MG63 (cell line): ENCODE measurements at regions not wholly inside any gene's neighbourhood (a gene's known extent, or its start where the extent isn't known, plus 50 kb on each side); places are given as distances from the start of the nearest gene placed in this dataset.
"Not testable (repeated sequence)": the region's sequence is repeated elsewhere in the genome, so short reads cannot be mapped to it uniquely, and the experiment has no call there.

Experiments
- DNase-seq: peaks from one replicate; pipeline ENCODE4 v3.0.0-alpha.2; 2020
- H3K27me3 ChIP-seq: fragments of 250-450 bp; sonication (Bioruptor Pico); 2 replicates; pipeline ENCODE4 v1.5.1; 2020; ENCODE audit warnings: mild to moderate bottlenecking, moderate library complexity
- H3K36me3 ChIP-seq: fragments of 250-450 bp; sonication (Bioruptor Pico); 2 replicates; pipeline ENCODE4 v1.5.1; 2020; ENCODE audit warnings: mild to moderate bottlenecking, moderate library complexity
- H3K4me3 ChIP-seq: fragments of 250-450 bp; sonication (Bioruptor Pico); 2 replicates; pipeline ENCODE4 v1.5.1; 2020; ENCODE audit warnings: mild to moderate bottlenecking, moderate library complexity
- H3K9me3 ChIP-seq: fragments of 250-450 bp; sonication (Bioruptor Pico); 2 replicates; pipeline ENCODE4 v1.5.1; 2020; ENCODE audit warnings: mild to moderate bottlenecking, moderate library complexity

DNA sequence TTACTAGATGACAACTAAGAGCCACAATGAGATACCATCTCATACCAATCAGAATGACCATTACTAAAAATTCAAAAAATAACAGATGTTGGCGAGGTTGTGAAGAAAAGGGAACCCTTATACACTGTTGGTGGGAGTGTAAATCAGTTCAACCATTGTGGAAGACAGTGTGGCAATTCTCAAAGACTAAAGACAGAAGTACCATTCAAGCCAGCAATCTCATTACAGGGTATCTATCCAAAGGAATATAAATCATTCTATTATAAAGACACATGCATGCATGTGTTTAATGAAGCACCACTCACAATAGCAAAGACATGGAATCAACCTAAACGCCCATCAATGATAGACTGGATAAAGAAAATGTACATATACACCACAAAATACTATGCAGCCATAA, 705.1 kb upstream of the ACVR2A start:
- not testable (repeated sequence) for H3K27me3 ChIP-seq, H3K9me3 ChIP-seq, H3K4me3 ChIP-seq, H3K36me3 ChIP-seq, DNase-seq

DNA sequence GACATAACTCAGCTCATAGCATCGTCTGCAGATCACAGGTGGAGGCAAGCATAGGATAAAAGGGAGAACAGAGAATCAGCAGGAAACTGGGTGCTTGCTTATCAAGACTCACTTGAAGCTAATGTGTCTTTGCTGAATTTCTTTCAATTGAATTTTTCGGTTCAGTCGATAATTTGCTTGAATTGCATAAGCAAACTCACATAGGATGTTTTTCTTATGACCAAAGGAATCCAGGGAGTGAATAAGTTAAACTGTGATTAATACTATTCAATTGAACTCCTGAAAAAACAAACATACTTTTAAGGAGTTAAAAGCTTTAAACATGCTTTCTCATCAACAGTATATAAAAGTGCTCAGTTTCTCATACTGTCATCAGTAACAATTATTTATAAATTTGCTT, 707.1 kb upstream of the ACVR2A start:
- no peak for DNase-seq
- Histone ChIP-seq H3K27me3 (no peaks in the 10 kb centered on the region), H3K9me3 (no peaks in the 10 kb centered on the region)

DNA sequence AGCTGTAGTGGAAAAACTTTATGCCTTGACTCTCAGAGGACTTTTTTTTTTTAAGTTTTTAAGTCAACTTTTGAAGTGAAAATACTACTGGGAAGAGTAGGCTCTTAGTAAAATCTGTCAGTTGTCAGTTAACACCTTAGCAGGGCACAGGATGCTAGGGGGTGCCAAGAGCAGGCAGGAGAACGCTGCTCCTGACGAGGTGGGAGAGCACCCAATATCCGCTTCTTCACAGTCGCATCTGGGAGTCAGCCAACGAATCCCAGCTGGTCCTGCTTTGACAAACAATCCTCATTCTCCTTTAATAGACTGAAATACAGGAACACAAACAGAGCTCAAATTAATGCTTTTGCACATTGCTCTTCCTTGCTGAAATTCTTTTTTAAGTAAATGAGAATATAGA, 709.5 kb upstream of the ACVR2A start:
- H3K4me3 ChIP-seq: no peak overlapping the region
- no peaks in the 10 kb centered on the region; the same call in 1 of the 2 replicates for H3K9me3 ChIP-seq
- no peaks in the 10 kb centered on the region for H3K27me3 ChIP-seq
- H3K36me3 ChIP-seq: no peaks in the 10 kb centered on the region
- DNase-seq: no peak

More for the DNA sequence above, 707.1 kb upstream of the ACVR2A start:
- no peaks in the 10 kb centered on the region for H3K36me3 ChIP-seq
- H3K4me3 ChIP-seq: no peak overlapping the region

DNA sequence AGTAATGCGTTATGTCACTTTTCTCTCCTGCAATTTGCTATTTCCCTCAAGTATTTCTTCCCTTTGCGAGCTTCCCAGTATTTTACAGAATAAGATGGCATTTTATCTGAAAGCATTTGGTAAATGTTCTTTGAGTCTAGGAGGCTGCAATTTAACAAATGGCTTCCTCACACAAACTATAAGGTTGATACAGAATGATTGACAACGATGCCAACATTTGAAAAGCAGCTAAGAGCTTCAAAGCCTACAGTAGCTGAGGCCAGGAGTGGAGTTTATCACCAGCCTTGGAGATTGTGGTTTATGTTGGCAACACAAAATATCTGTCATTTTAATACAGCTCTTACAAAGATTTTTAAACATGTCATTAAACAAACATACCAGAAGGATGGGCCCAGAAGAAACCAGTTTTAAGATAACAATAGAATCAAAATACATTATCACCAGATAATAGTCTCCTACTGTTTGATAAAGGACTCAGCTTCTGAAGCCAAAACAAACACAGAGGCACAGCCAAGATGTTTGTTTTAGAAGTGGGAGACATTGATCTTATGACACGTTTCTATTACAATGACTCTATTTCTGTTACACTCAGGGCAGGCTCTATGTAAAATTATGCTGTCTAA, 711.4 kb upstream of the ACVR2A start:
- Histone ChIP-seq H3K4me3 (no peak overlapping the region), H3K27me3 (no peaks in the 10 kb centered on the region), H3K9me3 (no peaks in the 10 kb centered on the region; the same call in 1 of the 2 replicates), H3K36me3 (no peaks in the 10 kb centered on the region)
- DNase-seq: peak; percentile 14

DNA sequence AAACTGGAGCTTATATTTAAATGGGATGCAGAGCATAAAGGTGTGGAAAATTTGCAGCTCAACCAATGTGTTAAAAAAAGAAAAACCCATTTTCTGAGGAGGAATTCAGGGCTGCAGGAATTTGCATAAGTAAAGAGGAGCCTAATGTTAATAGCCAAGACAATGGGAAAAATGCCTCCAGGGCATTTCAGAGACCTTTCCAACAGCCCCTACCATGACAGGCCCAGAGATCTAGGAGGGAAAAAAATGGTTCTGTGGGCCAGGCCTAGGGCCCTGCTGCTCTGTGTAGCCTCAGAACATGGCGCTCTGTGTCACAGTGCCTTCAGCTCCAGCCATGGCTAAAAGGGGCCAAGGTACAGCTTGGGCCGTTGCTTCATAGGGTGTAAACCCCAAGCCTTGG, 719.7 kb upstream of the ACVR2A start:
- H3K27me3 ChIP-seq: no peaks in the 10 kb centered on the region; the same call in 1 of the 2 replicates
- DNase-seq: no peak
- no peaks in the 10 kb centered on the region for H3K9me3 ChIP-seq
- no peaks in the 10 kb centered on the region for H3K36me3 ChIP-seq
- no peak overlapping the region for H3K4me3 ChIP-seq

DNA sequence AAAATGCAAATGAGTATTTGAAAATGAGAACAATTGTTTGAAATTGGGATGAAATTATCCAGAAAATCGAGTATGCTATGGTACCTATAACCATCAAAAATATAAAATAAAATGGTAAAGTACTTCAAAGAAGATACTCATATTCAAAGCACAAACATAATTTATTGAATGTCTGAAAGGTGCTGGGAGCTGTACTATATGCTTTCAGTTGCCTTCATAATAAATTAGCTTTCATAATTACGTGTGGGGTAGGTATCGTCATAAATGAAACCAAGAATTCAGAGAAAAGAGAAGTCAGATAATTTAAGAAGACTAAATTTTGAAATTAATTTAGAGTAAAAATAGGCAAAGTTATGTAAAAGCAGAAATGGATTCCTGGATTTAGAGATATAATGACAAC, 721.9 kb upstream of the ACVR2A start:
- Histone ChIP-seq H3K4me3 (no peak overlapping the region), H3K36me3 (no peaks in the 10 kb centered on the region), H3K27me3 (no peaks in the 10 kb centered on the region; the same call in 1 of the 2 replicates), H3K9me3 (no peaks in the 10 kb centered on the region)
- DNase-seq: no peak

DNA sequence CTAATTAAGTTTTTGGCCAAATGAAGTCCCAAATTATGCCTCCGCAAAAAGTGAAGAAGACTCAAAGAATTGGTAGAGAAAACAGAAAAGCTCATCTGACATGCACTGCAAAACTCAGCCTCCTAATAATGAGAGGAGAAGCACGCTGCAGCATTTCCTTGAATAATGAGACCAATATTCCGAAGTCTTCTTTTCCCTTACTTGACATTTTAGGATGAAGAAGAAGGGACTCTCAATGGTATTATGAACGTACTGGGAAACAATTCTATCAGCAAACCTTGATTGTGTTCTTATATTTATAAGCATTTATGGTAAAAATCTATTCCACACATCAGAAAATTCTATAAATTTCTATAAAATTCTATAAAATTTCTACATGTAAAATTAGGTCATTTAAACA, 733.9 kb upstream of the ACVR2A start:
- Histone ChIP-seq H3K4me3 (no peak overlapping the region), H3K36me3 (no peaks in the 10 kb centered on the region), H3K27me3 (no peaks in the 10 kb centered on the region), H3K9me3 (peaks cover 2% of the 10 kb centered on the region; the same call in 1 of the 2 replicates)
- DNase-seq: no peak

DNA sequence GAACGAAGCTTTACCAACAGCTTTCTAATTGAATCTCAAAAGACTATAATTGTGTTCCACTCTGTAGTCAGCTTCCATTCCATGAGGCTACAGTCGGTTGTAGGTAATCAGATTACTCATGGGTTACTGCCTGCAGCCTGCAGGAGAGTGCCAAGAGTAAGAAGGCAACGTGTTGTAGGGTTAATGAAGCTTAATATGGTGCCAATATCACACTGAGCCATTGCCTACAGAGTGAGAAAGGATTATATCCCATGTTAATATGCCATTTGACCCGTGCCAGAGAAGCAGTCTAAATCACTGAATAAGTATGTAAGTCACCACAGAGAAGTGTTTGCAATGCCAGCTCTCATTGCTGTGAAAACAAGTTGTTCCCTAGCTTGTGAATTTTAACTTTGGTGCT, 734.5 kb upstream of the ACVR2A start:
- Histone ChIP-seq H3K4me3 (no peak overlapping the region), H3K36me3 (no peaks in the 10 kb centered on the region), H3K27me3 (no peaks in the 10 kb centered on the region), H3K9me3 (peaks cover 2% of the 10 kb centered on the region; the same call in 1 of the 2 replicates)
- DNase-seq: peak; percentile 75

DNA sequence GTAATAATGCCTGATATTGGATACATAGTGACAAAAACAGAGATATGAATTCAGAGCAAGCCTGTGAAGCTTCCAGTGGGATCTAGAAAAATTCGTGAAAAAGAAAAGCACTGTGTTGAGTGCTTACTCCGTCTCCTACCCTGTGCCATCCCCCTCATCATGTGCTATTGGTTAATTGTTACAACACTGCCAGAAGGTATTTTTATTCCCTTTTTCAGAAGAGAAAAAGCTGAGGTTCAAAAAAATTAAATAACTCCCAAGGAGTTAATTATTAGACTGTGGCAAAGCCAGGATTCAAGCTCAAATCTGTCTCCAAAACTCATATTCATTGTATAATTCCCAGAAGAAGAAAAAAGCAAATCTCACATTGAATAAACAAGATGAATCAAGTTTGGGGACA, 735.5 kb upstream of the ACVR2A start:
- H3K27me3 ChIP-seq: no peaks in the 10 kb centered on the region
- peaks cover 2% of the 10 kb centered on the region; the same call in 1 of the 2 replicates for H3K9me3 ChIP-seq
- DNase-seq: no peak
- no peaks in the 10 kb centered on the region for H3K36me3 ChIP-seq
- H3K4me3 ChIP-seq: no peak overlapping the region

DNA sequence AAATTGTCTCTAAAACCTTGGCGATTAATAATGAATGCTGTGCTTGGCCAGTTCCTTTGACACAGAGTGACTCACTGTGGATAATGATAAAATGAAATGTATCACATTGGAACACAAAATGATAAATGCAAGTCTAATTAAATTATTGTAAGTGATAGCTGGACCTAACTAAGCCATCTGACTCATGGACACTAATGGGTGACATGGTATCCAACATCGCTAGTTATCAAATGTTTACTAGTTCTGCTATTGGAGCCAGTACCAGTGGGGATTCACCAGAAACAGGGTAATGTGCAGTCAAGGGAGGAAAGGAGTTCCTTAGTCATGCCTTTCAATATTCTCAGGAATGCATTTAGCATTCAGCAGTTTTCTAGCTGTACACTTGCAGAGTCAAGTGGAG, 736.3 kb upstream of the ACVR2A start:
- peak; percentile 47 for DNase-seq
- no peaks in the 10 kb centered on the region for H3K27me3 ChIP-seq
- no peaks in the 10 kb centered on the region for H3K36me3 ChIP-seq
- H3K9me3 ChIP-seq: peaks cover 2% of the 10 kb centered on the region; the same call in 1 of the 2 replicates
- no peak overlapping the region for H3K4me3 ChIP-seq

DNA sequence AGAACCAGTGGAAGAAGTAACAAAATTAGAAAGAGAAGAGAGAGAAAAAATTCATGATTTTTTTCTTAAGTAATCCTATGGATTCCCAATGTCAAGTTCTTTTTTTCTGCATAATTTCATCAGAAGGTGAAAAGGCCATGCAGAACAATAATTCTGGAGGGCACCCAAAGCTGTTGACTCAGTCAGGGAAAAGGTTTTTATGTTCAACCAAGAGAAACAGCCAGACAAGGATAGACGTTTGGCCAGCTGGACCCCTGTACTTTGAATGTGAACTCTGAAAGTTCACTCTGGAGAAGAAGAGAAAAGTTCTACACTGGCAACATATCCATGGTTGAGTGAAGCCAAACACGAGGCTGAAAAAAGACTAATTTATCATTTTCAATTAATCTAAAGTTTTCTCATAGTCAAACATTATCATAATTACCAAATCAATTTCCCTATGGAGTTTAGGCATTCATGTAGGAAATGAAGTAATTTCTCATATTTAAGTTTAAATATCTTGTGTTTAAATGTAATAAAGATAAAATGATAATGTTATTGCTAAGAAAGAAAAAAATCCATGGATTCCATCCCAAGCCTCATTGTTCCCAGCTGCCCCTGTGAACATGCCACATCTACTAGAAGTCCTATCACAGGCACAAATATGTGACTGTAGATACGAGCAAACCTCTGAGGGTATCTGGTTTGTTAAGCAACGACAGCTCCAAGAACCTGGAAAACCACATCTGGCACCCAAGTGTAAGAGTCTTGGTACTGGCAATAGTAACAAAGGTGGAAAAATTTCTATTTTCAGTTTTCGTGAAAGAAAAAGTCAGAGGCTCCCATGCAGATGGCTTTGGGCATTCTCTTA, 742.7 kb upstream of the ACVR2A start:
- H3K36me3 ChIP-seq: no peaks in the 10 kb centered on the region
- H3K27me3 ChIP-seq: no peaks in the 10 kb centered on the region
- DNase-seq: peak; percentile 46
- no peak overlapping the region for H3K4me3 ChIP-seq
- H3K9me3 ChIP-seq: no peaks in the 10 kb centered on the region

DNA sequence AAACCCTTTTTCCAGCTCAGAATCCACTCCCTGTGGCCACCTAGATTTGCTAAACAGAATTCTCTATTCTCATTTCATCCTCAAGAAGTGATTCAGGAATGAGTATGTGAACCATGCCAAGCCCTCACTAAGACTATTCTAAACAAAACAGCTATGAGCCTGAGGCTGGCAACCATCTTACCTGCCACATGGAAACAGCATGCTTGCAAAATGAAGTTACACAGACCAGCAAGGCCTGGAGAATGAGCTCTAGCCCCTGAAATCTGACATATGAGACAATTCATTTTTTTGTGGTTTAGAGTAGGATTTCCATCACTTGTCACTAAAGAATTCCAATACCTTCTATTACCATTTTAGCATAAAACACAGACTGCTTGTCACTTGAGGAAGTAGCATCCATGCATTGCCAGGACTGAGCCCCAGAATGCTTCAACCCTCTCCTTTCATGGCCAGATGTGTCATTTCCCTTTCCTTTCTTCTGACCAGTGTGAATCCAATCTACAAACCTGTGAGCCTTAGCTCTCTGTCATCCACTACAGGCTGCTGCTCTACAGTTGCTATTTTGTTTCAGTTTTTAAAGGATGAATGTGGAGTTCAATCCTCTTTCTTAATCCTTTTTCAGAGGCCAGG, 744.3 kb upstream of the ACVR2A start:
- no peak overlapping the region for H3K4me3 ChIP-seq
- peak; percentile 61 for DNase-seq
- H3K9me3 ChIP-seq: no peaks in the 10 kb centered on the region
- no peaks in the 10 kb centered on the region for H3K27me3 ChIP-seq
- no peaks in the 10 kb centered on the region for H3K36me3 ChIP-seq

DNA sequence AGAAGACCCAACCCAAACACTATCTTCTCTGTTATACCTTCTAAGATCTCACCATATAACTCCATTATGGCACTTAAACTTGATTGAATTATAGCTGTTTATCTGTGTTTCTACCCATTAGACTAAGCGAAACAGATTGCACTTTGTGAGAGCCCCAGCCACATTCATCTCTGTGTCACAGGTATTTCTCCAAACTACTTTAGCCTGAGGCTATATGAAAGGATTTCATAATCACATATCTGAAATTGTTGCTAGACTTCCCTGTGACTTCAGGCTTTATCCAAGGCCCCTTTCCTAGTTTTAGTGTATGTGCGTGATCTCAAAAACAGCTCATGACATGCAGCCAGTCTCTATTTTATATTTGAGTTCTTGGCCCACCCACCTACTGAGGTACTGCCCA, 745.0 kb upstream of the ACVR2A start:
- H3K27me3 ChIP-seq: no peaks in the 10 kb centered on the region
- H3K4me3 ChIP-seq: no peak overlapping the region
- H3K9me3 ChIP-seq: no peaks in the 10 kb centered on the region
- H3K36me3 ChIP-seq: no peaks in the 10 kb centered on the region
- no peak for DNase-seq

DNA sequence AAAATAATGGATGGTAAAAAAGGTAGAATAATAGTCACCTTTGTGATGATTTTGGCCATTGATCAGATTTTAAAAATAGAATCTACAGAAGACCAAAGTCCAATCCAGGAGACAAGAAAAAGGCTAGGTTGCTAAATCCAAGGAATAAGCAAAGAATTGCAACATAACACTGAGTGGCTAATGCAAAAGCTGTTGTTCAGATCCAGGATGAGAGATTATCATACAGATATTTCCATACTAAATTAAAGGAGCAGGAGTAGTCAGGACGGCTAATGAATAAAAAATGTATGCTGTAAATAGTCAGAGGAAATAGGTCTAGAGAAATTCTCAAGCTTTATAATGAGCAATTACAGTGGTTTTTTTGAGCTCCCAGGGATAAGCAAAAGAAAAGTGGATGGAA, 745.9 kb upstream of the ACVR2A start:
- Histone ChIP-seq H3K9me3 (no peaks in the 10 kb centered on the region), H3K4me3 (no peak overlapping the region), H3K36me3 (no peaks in the 10 kb centered on the region), H3K27me3 (no peaks in the 10 kb centered on the region)
- DNase-seq: no peak

DNA sequence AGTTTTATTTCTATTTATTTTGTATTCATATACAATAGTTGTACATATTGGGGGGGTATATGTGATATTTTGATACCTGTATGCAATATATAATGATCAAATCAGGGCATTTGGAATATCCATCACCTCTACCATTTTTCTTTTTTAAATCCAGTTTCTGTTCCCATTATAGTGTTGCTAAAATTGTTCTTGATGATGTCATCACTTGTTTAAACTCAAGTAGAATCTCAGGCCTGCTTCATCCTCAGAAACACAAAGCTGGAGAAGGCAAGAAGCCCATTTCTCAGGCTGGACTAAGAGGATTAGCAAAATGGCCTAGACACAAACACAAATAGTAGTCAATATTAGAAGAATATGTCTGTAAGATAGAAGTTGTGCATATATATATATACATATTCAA, 747.1 kb upstream of the ACVR2A start:
- H3K9me3 ChIP-seq: no peaks in the 10 kb centered on the region
- no peak overlapping the region for H3K4me3 ChIP-seq
- H3K27me3 ChIP-seq: no peaks in the 10 kb centered on the region
- H3K36me3 ChIP-seq: no peaks in the 10 kb centered on the region
- DNase-seq: no peak

DNA sequence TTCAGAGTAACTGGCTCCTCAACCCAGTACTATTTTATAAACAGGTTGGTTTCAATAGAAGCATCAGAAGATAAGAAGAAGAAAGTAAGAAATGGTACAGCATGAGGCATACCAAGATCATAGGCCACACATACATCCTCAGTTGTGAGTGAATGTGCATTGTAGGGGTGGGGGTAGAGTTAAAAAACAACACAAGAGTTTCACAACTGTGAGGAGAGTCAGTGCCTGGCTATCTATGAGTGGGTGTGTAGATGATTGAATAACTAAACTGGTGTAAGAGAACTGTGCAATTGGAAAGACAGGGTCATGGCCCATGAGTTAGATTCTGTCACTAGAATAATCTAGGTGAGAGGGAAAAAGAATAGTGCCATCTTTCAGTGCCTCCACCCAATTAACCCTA, 748.2 kb upstream of the ACVR2A start:
- no peak overlapping the region for H3K4me3 ChIP-seq
- no peaks in the 10 kb centered on the region for H3K27me3 ChIP-seq
- DNase-seq: no peak
- no peaks in the 10 kb centered on the region for H3K36me3 ChIP-seq
- H3K9me3 ChIP-seq: no peaks in the 10 kb centered on the region

DNA sequence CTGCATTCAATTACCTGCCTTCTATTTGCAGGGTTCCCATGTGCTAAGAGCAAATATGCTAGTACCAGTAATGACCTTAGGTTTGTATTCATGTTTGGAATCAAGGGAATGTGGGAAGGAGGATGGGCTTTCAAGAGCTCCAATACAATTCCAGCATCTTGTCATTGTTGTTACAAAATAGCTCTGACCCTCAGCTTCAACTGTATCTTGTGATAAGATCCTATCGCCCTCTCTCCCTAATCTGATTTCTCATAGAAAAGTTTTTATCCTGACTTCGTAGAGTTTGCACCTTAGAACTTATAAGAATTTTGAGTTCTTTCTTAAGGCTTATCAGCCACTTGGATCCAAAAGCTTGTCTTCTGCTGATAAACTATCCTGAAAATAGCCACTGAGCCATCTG, 749.5 kb upstream of the ACVR2A start:
- Histone ChIP-seq H3K4me3 (no peak overlapping the region), H3K36me3 (no peaks in the 10 kb centered on the region), H3K27me3 (no peaks in the 10 kb centered on the region), H3K9me3 (no peaks in the 10 kb centered on the region)
- DNase-seq: no peak
